Stimulated activated naive B cell treated with anti-CD40 and anti-IgM and Interleukin-4, amounts not matched to agents 10 μg/mL and 1 μg/mL and 100 μg/mL, for 72 hours (primary cell): ENCODE measurements at regions not wholly inside any gene's neighbourhood (a gene's known extent, or its start where the extent isn't known, plus 50 kb on each side); places are given as distances from the start of the nearest gene placed in this dataset.

Experiments used
- ATAC-seq, 2 donors: fragments of 150-1000 bp; cut with Tn5 transposase; replicated peaks; 2 replicates each; pipeline ENCODE4 v1.10.0; 2021; ENCODE audit warnings: moderate library complexity in 1 of 2
- DNase-seq: peaks from one replicate; pipeline ENCODE4 v3.0.0; 2021
- H3K27ac Mint-ChIP-seq: one replicate; pipeline ENCODE4 v1.8.0; 2022; ENCODE audit warnings: mild to moderate bottlenecking, mixed read lengths
- H3K27me3 Mint-ChIP-seq, 2 donors: one replicate each; pipeline ENCODE4 v1.8.0; 2022; ENCODE audit warnings: mixed read lengths in 2 of 2
- H3K36me3 Mint-ChIP-seq, 2 donors: one replicate each; pipeline ENCODE4 v1.8.0; 2022; ENCODE audit warnings: mixed read lengths in 2 of 2, mild to moderate bottlenecking in 1 of 2
- H3K4me1 Mint-ChIP-seq, 2 donors: one replicate each; pipeline ENCODE4 v1.8.0; 2022; ENCODE audit warnings: mixed read lengths in 2 of 2, mild to moderate bottlenecking in 1 of 2
- H3K4me3 Mint-ChIP-seq, 2 donors: one replicate each; pipeline ENCODE4 v1.8.0; 2022; ENCODE audit warnings: mild to moderate bottlenecking in 2 of 2, mixed read lengths in 2 of 2, moderate library complexity in 1 of 2
- H3K9me3 Mint-ChIP-seq, 2 donors: one replicate each; pipeline ENCODE4 v1.8.0; 2022; ENCODE audit warnings: mixed read lengths in 2 of 2, mild to moderate bottlenecking in 1 of 2

DNA sequence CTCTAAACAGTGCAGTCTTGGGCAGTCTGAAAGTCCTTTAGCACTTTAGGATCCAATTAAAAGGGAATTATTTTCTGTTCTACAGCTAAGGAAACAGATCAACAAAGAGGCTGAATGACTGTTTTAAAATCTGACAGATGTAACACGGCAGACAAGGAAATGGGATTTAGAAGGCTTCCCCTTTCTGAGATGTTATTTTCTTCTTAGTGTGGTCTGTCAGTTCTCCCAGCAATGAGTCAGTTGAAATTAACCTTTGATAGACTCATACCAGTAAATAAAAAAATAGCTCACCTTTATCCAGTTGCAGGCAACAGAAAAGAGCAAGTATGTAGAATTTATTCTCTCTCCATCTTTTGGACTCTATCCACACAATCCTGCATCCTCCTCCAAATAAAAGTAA lies 98.1 kb downstream of the NEDD1 start:
- ATAC-seq (peak; percentile 55 to 61), DNase-seq (no peak)
- Mint-ChIP-seq H3K27ac (no peak overlapping the region), H3K9me3 (no peaks in the 10 kb centered on the region), H3K4me1 (no peaks in the 10 kb centered on the region), H3K36me3 (no peaks in the 10 kb centered on the region), H3K27me3 (peaks cover 22 to 36% of the 10 kb centered on the region in 2 donors), H3K4me3 (no peak overlapping the region)

DNA sequence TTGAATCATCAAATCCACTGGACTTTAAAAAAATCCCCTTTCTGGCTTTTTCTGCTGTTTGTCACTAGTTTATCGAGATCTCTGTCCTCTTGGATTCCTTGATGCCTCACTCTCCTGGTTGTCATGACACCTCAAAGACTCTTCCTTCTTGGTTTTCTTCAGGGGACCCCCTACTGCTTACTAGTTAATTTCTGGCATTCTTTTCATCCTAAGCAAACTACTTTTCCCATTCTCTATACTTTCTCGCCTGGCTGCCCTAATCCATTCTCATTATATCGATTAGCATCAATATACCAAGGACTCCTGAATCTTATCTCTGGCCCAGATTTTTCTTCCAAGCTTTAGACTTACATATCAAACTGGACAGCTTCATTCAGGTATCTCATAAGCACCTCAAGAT lies 98.6 kb downstream of the NEDD1 start:
- Mint-ChIP-seq H3K4me3 (no peak overlapping the region), H3K27ac (no peak overlapping the region), H3K4me1 (no peaks in the 10 kb centered on the region), H3K27me3 (peaks cover 22 to 36% of the 10 kb centered on the region in 2 donors), H3K9me3 (no peaks in the 10 kb centered on the region), H3K36me3 (no peaks in the 10 kb centered on the region)
- no peak for ATAC-seq
- DNase-seq = no peak

DNA sequence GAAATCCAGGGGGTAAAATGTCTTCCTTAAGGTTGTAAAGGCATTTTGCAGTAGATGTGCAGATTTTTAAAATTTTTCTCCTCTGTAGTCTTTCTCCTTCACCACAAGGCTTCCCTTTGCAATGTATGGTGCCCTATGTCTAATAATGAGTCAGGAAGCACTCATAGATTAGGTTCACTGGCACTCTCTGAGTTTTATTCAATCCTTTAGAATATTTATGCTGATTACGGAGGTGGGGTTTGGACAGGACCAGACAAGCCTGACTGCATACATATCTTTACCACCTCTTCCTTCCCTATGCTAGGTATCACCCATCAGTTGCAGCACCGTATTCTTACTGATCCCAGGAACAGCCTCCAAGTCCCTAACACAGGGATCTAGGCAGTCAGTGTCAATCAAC lies 99.5 kb downstream of the NEDD1 start:
- Mint-ChIP-seq H3K27me3 (peaks cover 22 to 36% of the 10 kb centered on the region in 2 donors), H3K9me3 (no peaks in the 10 kb centered on the region)

GRCh38 chr12:97016163-97016562 lies 109.1 kb downstream of the NEDD1 start:
- Mint-ChIP-seq H3K4me3 (no peak overlapping the region), H3K27me3 (peaks cover 11 to 15% of the 10 kb centered on the region in 2 donors)

More for the DNA sequence above, 99.5 kb downstream of the NEDD1 start:
- DNase-seq (no peak), ATAC-seq (no peak)
- no peaks in the 10 kb centered on the region for H3K4me1 Mint-ChIP-seq
- H3K4me3 Mint-ChIP-seq = no peak overlapping the region
- H3K27ac Mint-ChIP-seq = no peak overlapping the region
- no peaks in the 10 kb centered on the region for H3K36me3 Mint-ChIP-seq

DNA sequence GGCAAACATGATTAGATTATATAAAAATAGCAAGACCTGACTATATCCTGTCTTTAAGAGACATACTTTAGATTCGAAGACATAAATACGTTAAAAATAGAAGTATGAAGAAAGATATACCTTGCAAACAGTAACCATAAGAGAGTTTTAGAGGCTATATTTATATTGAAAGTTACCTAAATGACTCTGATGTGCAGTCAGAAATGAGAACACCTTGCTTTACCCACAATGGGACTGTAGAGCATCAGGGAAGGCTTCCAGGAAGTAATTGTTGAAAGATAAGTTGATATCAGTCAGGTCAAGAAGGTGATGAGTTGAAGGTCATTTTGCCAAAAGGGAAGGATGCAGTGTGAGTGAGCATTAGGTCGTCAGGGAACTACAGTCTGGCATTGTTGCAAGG lies 110.2 kb downstream of the NEDD1 start:
- DNase-seq = no peak
- peaks cover 8 to 9% of the 10 kb centered on the region in 2 donors for H3K9me3 Mint-ChIP-seq
- no peak overlapping the region for H3K4me3 Mint-ChIP-seq
- peaks cover 11 to 15% of the 10 kb centered on the region in 2 donors for H3K27me3 Mint-ChIP-seq
- no peak for ATAC-seq
- no peaks in the 10 kb centered on the region for H3K4me1 Mint-ChIP-seq
- peaks cover 0 to 1% of the 10 kb centered on the region in 2 donors for H3K36me3 Mint-ChIP-seq
- no peak overlapping the region for H3K27ac Mint-ChIP-seq

More at GRCh38 chr12:97016163-97016562, 109.1 kb downstream of the NEDD1 start:
- Mint-ChIP-seq H3K4me1 (no peaks in the 10 kb centered on the region), H3K27ac (no peak overlapping the region), H3K9me3 (peaks cover 8 to 9% of the 10 kb centered on the region in 2 donors), H3K36me3 (peaks cover 0 to 1% of the 10 kb centered on the region in 2 donors)
- no peak for DNase-seq
- no peak for ATAC-seq

DNA sequence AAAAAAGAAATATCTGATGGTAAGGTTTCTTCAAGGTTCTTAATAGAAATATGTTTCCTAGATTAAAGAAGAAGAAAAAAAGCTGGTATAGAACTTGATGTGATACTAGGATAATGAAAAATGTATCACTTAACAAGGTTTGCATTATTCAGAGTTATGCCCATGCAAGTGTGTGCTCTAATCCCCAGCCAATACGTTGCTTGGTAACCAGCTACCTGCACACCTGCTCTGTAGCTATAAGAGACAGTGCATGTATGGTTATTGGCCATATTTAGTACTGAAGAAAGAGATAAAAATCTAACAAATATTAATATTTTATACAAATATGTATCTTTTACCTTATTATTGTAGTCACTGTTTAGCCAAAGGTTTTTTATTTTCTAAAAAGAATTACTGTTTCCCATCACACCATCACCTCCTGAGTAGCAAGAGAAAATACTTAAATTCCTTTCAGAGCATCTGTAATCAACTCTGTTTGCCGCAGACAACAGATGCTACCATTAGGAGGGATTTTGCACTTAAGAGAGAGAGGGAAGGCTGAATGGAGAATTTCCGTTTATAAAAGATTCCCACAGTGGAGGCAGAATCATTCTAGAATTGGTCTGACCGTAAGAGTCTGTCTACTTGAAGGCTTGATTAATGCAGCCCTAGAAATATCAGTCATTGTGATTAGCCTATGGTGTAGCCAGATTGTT lies 115.6 kb downstream of the NEDD1 start:
- no peaks in the 10 kb centered on the region for H3K9me3 Mint-ChIP-seq
- DNase-seq (no peak), ATAC-seq (no peak)
- H3K4me3 Mint-ChIP-seq = no peak overlapping the region
- no peaks in the 10 kb centered on the region for H3K4me1 Mint-ChIP-seq
- no peak overlapping the region for H3K27ac Mint-ChIP-seq
- H3K36me3 Mint-ChIP-seq = no peaks in the 10 kb centered on the region
- peaks cover 0 to 3% of the 10 kb centered on the region in 2 donors for H3K27me3 Mint-ChIP-seq

DNA sequence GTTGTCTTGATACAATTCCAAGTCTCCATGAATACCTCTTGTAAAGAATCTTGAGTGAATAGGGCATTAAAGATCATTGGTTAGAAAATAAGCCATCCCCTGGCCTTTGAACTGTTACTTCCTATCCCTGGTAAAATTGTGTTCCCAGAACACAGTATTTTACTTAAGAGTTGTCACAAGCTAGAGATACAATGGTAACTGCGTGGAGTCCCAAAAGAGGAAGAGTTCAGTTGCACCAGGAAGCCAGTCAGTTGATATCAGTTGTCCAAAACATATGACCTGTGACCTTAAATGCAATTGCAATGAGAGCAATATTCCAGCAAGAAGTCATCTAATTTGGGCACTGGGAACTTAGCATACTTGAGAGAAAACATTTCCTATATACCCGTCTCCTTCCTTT lies 117.3 kb downstream of the NEDD1 start:
- ATAC-seq (no peak), DNase-seq (no peak)
- Mint-ChIP-seq H3K36me3 (no peaks in the 10 kb centered on the region), H3K27ac (no peak overlapping the region), H3K9me3 (no peaks in the 10 kb centered on the region), H3K4me1 (no peaks in the 10 kb centered on the region), H3K27me3 (peaks cover 0 to 3% of the 10 kb centered on the region in 2 donors), H3K4me3 (no peak overlapping the region)

DNA sequence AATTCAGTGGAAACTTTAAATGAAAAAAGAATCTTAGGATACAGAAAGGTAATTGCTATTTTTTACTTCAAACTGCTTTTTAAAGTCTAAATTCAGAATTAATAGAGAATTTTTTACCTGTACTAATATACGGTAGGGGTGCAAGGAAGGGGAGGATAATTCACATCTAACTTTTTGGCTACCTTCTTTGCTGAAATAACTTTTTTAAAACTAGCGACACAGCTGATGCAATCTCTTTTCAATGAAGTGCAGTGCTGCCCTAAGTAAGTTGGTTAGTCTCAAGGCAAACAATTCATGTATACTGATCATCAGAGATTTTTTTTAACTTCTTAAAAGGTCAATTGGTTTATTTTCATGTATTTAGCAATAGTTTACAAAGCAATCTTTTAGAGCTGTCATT lies 119.8 kb downstream of the NEDD1 start:
- H3K36me3 Mint-ChIP-seq = no peaks in the 10 kb centered on the region
- no peaks in the 10 kb centered on the region for H3K9me3 Mint-ChIP-seq
- H3K4me1 Mint-ChIP-seq = no peaks in the 10 kb centered on the region
- H3K4me3 Mint-ChIP-seq = no peak overlapping the region
- no peak overlapping the region for H3K27ac Mint-ChIP-seq
- H3K27me3 Mint-ChIP-seq = peaks cover under 1 to 3% of the 10 kb centered on the region in 2 donors
- DNase-seq (no peak), ATAC-seq (no peak)

- Mint-ChIP-seq H3K9me3 (no peaks in the 10 kb centered on the region), H3K27ac (no peak overlapping the region), H3K36me3 (no peaks in the 10 kb centered on the region), H3K27me3 (peaks cover 3 to 6% of the 10 kb centered on the region in 2 donors), H3K4me1 (no peaks in the 10 kb centered on the region), H3K4me3 (no peak overlapping the region)
- ATAC-seq (no peak), DNase-seq (no peak)
Observed at GRCh38 chr12:97027482-97027881, 120.4 kb downstream of the NEDD1 start.

DNA sequence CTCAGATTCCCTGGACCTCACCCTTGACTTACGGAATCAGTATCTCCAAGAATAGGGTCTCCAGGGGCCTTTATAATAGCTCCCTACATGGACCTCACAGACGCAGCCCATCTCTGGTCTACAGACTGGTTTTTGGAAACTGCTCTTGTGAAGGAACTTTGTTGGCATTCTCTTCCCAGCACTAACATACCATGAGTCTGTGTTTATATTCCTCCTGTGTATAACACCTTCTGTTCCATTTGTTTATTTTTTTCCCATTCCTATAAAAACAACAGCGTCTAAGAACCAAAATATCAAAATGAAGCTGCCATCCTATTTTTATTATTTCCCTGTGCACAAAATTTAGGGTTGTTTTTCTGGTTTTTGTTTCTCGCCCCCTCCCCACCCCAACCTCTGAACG lies 131.1 kb downstream of the NEDD1 start:
- Mint-ChIP-seq H3K27ac (no peak overlapping the region), H3K4me3 (no peak overlapping the region), H3K36me3 (no peaks in the 10 kb centered on the region), H3K4me1 (no peaks in the 10 kb centered on the region), H3K9me3 (no peaks in the 10 kb centered on the region), H3K27me3 (peaks cover 0 to 3% of the 10 kb centered on the region in 2 donors)
- no peak for ATAC-seq
- DNase-seq = no peak

DNA sequence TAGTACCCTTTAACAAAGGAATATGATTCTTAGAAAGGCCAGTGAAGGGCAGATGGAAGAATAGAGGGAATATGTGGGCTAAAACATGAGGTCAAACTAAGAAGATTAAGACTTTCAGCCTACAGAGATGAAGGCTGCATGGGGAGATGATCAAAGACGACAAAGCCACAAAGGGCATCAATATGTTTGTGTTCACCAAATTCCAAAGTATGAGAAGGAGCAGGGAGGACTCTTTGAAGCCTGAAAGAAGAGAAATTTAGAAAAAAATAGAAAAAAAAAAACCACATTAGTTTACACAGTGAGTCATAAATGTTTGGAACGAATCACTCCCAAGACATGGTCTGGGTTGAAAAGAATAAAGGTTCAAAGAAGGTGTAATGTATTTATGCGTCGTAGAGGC lies 131.8 kb downstream of the NEDD1 start:
- ATAC-seq (no peak), DNase-seq (no peak)
- H3K9me3 Mint-ChIP-seq = no peaks in the 10 kb centered on the region
- H3K27me3 Mint-ChIP-seq = peaks cover 0 to 3% of the 10 kb centered on the region in 2 donors
- H3K4me3 Mint-ChIP-seq = no peak overlapping the region
- no peaks in the 10 kb centered on the region for H3K4me1 Mint-ChIP-seq
- no peak overlapping the region for H3K27ac Mint-ChIP-seq
- H3K36me3 Mint-ChIP-seq = no peaks in the 10 kb centered on the region

GRCh38 chr12:97046901-97047300 lies 139.8 kb downstream of the NEDD1 start:
- no peaks in the 10 kb centered on the region for H3K4me1 Mint-ChIP-seq
- no peak overlapping the region for H3K27ac Mint-ChIP-seq
- H3K36me3 Mint-ChIP-seq = no peaks in the 10 kb centered on the region
- ATAC-seq (no peak), DNase-seq (no peak)
- H3K4me3 Mint-ChIP-seq = no peak overlapping the region
- no peaks in the 10 kb centered on the region for H3K9me3 Mint-ChIP-seq
- H3K27me3 Mint-ChIP-seq = peaks cover 0 to 7% of the 10 kb centered on the region in 2 donors

DNA sequence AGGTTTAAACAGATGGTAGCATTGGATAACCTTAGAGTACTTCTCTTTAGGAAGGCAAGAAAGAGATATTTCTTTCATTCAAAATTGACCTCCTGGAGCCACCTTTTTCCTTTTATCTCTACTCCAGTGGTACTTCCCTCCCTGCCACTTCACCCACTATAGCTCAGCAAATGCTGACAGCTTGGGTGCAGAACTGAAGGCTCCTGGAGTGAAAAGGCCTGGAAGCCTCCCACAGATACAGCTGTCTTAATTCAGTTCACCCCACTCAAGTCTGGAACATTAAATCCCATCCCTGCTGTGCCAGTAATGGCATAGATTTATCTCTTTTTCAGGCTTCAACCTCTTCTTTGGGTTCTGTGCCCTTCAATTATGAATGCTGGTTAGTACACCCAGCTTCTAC lies 140.3 kb downstream of the NEDD1 start:
- Mint-ChIP-seq H3K27ac (no peak overlapping the region), H3K4me3 (no peak overlapping the region), H3K36me3 (no peaks in the 10 kb centered on the region), H3K4me1 (no peaks in the 10 kb centered on the region), H3K9me3 (no peaks in the 10 kb centered on the region), H3K27me3 (peaks cover 0 to 7% of the 10 kb centered on the region in 2 donors)
- DNase-seq = no peak
- no peak for ATAC-seq

- no peaks in the 10 kb centered on the region for H3K9me3 Mint-ChIP-seq
- no peaks in the 10 kb centered on the region for H3K4me1 Mint-ChIP-seq
- no peak for DNase-seq
- no peak for ATAC-seq
- no peak overlapping the region for H3K27ac Mint-ChIP-seq
- peaks cover 0 to 7% of the 10 kb centered on the region in 2 donors for H3K27me3 Mint-ChIP-seq
- no peak overlapping the region for H3K4me3 Mint-ChIP-seq
- no peaks in the 10 kb centered on the region for H3K36me3 Mint-ChIP-seq
Observed at GRCh38 chr12:97048421-97049035, 141.5 kb downstream of the NEDD1 start.

DNA sequence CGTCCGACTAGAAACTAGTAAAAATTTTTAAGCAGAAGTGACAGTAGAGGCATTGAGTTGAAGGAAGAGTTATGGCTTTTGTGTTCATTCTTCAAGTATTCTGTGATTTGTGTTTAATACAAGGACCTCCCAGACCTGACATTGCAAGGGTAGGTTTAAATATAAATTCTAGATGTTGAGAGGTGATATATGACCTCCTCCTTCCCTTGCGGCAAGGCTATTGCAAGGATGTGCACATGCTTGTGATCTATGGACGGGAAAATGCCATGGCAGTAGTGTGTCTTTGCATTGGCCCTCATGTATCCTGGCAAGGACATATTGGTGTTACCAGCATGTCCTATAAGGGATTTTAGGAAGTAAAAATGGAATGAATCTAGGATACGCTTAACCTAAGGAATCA lies 143.5 kb downstream of the NEDD1 start:
- Mint-ChIP-seq H3K4me1 (no peaks in the 10 kb centered on the region), H3K9me3 (no peaks in the 10 kb centered on the region), H3K36me3 (no peaks in the 10 kb centered on the region), H3K27ac (no peak overlapping the region), H3K4me3 (no peak overlapping the region), H3K27me3 (peaks cover 0 to 7% of the 10 kb centered on the region in 2 donors)
- DNase-seq = no peak
- ATAC-seq = no peak
